Suprapubic skin (tissue), 4 donors: ENCODE measurements at regions not wholly inside any gene's neighbourhood (a gene's known extent, or its start where the extent isn't known, plus 50 kb on each side); places are given as distances from the start of the nearest gene placed in this dataset.

Experiments used
- DNase-seq, 2 donors: peaks; one replicate each; pipeline ENCODE4 v3.0.0-alpha.2; 2019; ENCODE audit warnings: low spot score in 2 of 2
- H3K27ac ChIP-seq: fragments of 200-600 bp; sonication (generic); one replicate; pipeline ENCODE4 v1.5.1; 2019
- H3K27me3 ChIP-seq: fragments of 200-600 bp; sonication (generic); one replicate; pipeline ENCODE4 v1.5.1; 2019
- H3K36me3 ChIP-seq: fragments of 200-600 bp; sonication (generic); one replicate; pipeline ENCODE4 v1.5.1; 2019
- H3K4me1 ChIP-seq: fragments of 200-600 bp; sonication (generic); one replicate; pipeline ENCODE4 v1.5.1; 2019
- H3K4me3 ChIP-seq: fragments of 200-600 bp; sonication (generic); one replicate; pipeline ENCODE4 v1.5.1; 2019; ENCODE audit warnings: mild to moderate bottlenecking
- H3K9me3 ChIP-seq: fragments of 200-600 bp; sonication (generic); one replicate; pipeline ENCODE4 v1.5.1; 2019
- EP300 ChIP-seq: sonication (generic); formaldehyde crosslinking; IDR thresholded peaks from one replicate; pipeline ENCODE4 v1.6.1; 2017; ENCODE audit warnings: antibody characterized with exemption
- POLR2A ChIP-seq, 2 donors: fragments of 450-650 bp; IDR thresholded peaks; one replicate each; pipeline ENCODE4 v1.6.1; 2017; ENCODE audit warnings: antibody characterized with exemption in 2 of 2, mild to moderate bottlenecking in 2 of 2, moderate library complexity in 2 of 2
- POLR2AphosphoS5 ChIP-seq, 3 donors: sonication (generic); formaldehyde crosslinking; IDR thresholded peaks; one replicate each; pipeline ENCODE4 v1.6.1; 2017; ENCODE audit warnings: antibody characterized with exemption in 3 of 3
- WGBS: methylation state at CpG from one replicate; pipeline ENCODE4 v1.1.5; 2018; 5-methylcytosine and 5-hydroxymethylcytosine counted together
- TF ChIP-seq, protein P1 (sequence below), 2 donors: fragments of 200-600 bp in 1 of 2; fragments of 450-650 bp in 1 of 2; sonication (generic) in 1 of 2; IDR thresholded peaks; one replicate each; pipeline ENCODE4 v1.5.1; 2016 to 2019; ENCODE audit warnings: antibody characterized with exemption in 2 of 2, mild to moderate bottlenecking in 1 of 2, moderate library complexity in 1 of 2

DNA sequence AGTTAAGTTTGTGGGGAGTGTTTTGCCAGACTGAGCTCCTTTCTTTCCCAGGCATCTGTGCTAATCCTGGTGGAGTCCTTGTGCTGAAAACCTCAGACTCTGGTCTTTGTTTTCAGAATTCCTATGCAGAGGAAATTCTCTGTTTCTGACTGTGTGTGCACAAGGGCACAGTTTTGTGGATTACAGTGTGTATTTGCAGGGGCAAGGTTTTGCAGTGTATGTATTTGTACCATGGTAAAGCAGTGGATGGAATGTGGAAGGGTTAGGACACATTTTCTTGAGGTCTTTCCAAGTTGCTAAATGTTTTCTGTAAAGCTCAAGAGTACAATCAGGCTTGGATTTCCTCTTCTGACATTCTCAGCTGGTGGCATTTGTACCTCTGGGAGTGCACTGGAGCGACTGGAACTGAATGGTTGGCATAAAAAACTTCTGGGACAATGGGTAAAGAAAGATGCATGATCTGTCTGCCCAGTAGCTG is 139.5 kb upstream of the RND3 start:
- no peak for DNase-seq
- Histone ChIP-seq H3K27me3 (no peaks in the 10 kb centered on the region), H3K36me3 (no peaks in the 10 kb centered on the region)

DNA sequence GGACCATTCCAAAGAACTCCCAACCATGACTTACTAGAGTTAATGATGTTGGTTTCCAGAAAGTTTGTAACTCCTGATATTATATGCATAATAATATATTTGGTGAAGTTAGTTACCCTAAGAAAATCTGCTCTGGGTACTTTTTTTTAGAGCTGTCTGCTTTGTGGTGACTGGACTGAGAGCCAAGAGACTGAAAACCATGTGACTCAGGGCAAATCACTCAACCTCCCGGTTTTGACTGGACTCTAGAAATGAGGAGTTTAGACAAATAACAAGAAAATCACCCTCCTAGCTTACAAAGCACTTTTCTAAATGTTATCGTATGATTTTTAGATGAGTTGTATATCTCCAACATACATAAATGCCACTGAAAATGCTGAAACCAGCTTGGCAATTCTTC is 138.3 kb upstream of the RND3 start:
- peaks cover 10% of the 10 kb centered on the region for H3K4me1 ChIP-seq
- no peaks in the 10 kb centered on the region for H3K27me3 ChIP-seq

More for the DNA sequence above, 139.5 kb upstream of the RND3 start:
- Histone ChIP-seq H3K4me1 (no peaks in the 10 kb centered on the region), H3K4me3 (no peak overlapping the region), H3K9me3 (no peaks in the 10 kb centered on the region), H3K27ac (no peak overlapping the region)
- no peak for TF ChIP-seq EP300
- TF ChIP-seq POLR2AphosphoS5 (IDR thresholded peaks at IDR 0.05): no peak
- TF ChIP-seq, protein P1, sequence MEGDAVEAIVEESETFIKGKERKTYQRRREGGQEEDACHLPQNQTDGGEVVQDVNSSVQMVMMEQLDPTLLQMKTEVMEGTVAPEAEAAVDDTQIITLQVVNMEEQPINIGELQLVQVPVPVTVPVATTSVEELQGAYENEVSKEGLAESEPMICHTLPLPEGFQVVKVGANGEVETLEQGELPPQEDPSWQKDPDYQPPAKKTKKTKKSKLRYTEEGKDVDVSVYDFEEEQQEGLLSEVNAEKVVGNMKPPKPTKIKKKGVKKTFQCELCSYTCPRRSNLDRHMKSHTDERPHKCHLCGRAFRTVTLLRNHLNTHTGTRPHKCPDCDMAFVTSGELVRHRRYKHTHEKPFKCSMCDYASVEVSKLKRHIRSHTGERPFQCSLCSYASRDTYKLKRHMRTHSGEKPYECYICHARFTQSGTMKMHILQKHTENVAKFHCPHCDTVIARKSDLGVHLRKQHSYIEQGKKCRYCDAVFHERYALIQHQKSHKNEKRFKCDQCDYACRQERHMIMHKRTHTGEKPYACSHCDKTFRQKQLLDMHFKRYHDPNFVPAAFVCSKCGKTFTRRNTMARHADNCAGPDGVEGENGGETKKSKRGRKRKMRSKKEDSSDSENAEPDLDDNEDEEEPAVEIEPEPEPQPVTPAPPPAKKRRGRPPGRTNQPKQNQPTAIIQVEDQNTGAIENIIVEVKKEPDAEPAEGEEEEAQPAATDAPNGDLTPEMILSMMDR (IDR thresholded peaks at IDR 0.05): no peak
- TF ChIP-seq POLR2A (IDR thresholded peaks at IDR 0.05): no peak
- WGBS: 63% methylated on average over 1 of the region's 1 CpG

DNA sequence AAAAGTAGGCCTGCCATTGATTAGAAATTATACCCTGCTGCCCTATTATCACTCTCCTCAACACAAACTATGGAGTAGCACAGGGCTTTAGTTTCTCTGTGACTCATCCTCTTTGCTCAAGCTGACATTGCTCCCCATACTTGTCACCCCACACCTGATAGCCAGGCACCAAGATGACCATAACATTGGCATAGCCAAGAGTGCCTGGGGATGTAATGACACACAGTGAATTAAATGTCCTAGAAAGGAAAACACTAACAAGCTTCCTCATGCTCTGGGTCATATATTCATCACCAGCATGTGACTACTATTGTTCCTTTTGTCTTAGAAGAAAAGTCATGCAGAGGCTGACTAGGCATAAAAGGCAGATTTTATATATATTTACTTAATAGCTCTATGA is 137.8 kb upstream of the RND3 start:
- H3K36me3 ChIP-seq: no peaks in the 10 kb centered on the region
- TF ChIP-seq POLR2AphosphoS5 (IDR thresholded peaks at IDR 0.05) (no peak), POLR2A (IDR thresholded peaks at IDR 0.05) (no peak), EP300 (no peak)
- TF ChIP-seq, protein P1 (IDR thresholded peaks at IDR 0.05): no peak
- DNase-seq: no peak

More for the DNA sequence above, 138.3 kb upstream of the RND3 start:
- no peak for DNase-seq
- Histone ChIP-seq H3K27ac (no peak overlapping the region), H3K9me3 (no peaks in the 10 kb centered on the region), H3K4me3 (no peak overlapping the region), H3K36me3 (no peaks in the 10 kb centered on the region)
- 92% methylated on average over 2 of the region's 2 CpGs for whole genome bisulfite sequencing
- no peak for TF ChIP-seq POLR2AphosphoS5 (IDR thresholded peaks at IDR 0.05)
- no peak for TF ChIP-seq EP300
- TF ChIP-seq, protein P1 (IDR thresholded peaks at IDR 0.05): no peak
- no peak for TF ChIP-seq POLR2A (IDR thresholded peaks at IDR 0.05)

DNA sequence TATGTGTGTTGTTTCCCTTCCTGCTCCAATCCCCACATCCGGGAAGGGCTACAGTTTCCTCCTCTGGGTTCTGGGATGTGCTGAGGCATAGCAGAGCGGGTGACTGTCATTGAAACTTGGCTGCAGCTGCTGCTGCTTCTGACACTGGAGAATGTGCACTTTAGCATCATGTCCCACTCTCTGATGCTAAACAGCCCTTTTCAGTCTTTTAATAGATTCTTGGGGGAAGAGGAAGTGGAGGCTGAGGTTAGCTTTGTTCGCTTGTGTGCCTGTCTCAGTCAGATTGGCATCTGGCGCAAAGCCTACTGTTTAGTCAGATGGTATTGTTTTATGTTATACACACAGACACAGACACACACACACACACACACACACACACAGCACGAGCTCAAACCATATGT is 136.5 kb upstream of the RND3 start:
- 55% methylated on average over 5 of the region's 5 CpGs for WGBS
- TF ChIP-seq EP300 (no peak), POLR2AphosphoS5 (IDR thresholded peaks at IDR 0.05) (no peak), POLR2A (IDR thresholded peaks at IDR 0.05) (no peak)
- TF ChIP-seq, protein P1 (IDR thresholded peaks at IDR 0.05): no peak
- no peak for DNase-seq
- H3K27ac ChIP-seq: no peak overlapping the region
- H3K9me3 ChIP-seq: no peaks in the 10 kb centered on the region
- no peaks in the 10 kb centered on the region for H3K27me3 ChIP-seq
- peaks cover 22% of the 10 kb centered on the region for H3K4me1 ChIP-seq
- no peaks in the 10 kb centered on the region for H3K36me3 ChIP-seq
- no peak overlapping the region for H3K4me3 ChIP-seq

More for the DNA sequence above, 137.8 kb upstream of the RND3 start:
- H3K9me3 ChIP-seq: no peaks in the 10 kb centered on the region
- H3K27me3 ChIP-seq: no peaks in the 10 kb centered on the region
- peaks cover 15% of the 10 kb centered on the region for H3K4me1 ChIP-seq
- no peak overlapping the region for H3K4me3 ChIP-seq
- H3K27ac ChIP-seq: no peak overlapping the region

DNA sequence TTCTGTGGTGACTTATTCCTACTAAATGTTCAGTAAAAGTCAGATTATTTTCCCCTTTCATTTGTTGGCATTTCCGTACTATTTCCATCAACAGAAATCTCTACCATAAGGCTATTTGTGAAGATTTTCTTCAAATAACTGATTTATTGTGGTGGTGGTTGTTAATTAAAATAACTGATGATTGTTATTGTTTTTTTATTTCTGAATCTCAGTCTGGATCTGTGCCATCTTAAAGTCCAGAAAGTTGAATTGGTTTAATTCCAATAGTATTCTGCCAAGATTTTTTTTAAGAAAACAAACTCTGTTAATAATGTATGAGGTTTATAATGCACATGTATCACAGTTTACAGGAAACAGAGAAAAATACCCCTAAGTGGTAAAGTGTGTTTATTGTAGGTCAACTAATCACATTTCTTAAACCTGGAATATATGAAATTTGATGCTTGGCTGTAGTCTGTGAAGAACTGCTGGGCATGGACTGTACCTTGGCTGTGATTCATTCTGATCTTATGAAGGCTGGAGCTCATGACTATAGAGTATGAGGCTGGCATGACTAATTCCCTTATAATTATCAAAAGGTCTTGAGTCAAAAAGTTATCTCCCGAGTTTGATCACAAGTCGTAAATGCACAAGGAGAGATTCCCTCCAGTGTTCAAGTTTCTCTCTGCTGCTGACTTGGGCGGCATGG is 134.2 kb upstream of the RND3 start:
- H3K36me3 ChIP-seq: no peaks in the 10 kb centered on the region
- H3K27me3 ChIP-seq: no peaks in the 10 kb centered on the region
- 57% methylated on average over 4 of the region's 4 CpGs for WGBS
- TF ChIP-seq POLR2AphosphoS5 (IDR thresholded peaks at IDR 0.05) (no peak), POLR2A (IDR thresholded peaks at IDR 0.05) (no peak)
- TF ChIP-seq, protein P1 (IDR thresholded peaks at IDR 0.05): no peak
- H3K4me1 ChIP-seq: peaks cover 22% of the 10 kb centered on the region
- H3K9me3 ChIP-seq: no peaks in the 10 kb centered on the region
- H3K4me3 ChIP-seq: no peak overlapping the region
- no peak for DNase-seq
- no peak overlapping the region for H3K27ac ChIP-seq
